WTC11 (cell line): ENCODE measurements at regions not wholly inside any gene's neighbourhood (a gene's known extent, or its start where the extent isn't known, plus 50 kb on each side); places are given as distances from the start of the nearest gene placed in this dataset.

Source experiments
- ATAC-seq: fragments of 200-7000 bp; cut with Tn5 transposase; 2 replicates; pipeline ENCODE4 v1.10.0; 2021; ENCODE audit warnings: mild to moderate bottlenecking, moderate library complexity
- CTCF ChIA-PET: fragments of 300-600 bp; sonication (Branson Sonifier 250); formaldehyde crosslinking; loops from one replicate; lab custom pipeline; 2021; ENCODE audit warnings: antibody characterized with exemption; lab: Charles Lee
- POLR2A ChIA-PET: fragments of 350-600 bp; sonication (Branson Sonifier 250); formaldehyde crosslinking; loops from one replicate; lab custom pipeline; 2021; ENCODE audit warnings: antibody characterized with exemption; lab: Charles Lee
- DNase-seq: peaks from one replicate; pipeline ENCODE4 v3.0.0; 2021; ENCODE audit warnings: low spot score
- H3K27ac Mint-ChIP-seq: 2 replicates; pipeline ENCODE4 v1.8.0; 2021; ENCODE audit warnings: mixed read lengths
- H3K27me3 Mint-ChIP-seq: 2 replicates; pipeline ENCODE4 v1.8.0; 2021; ENCODE audit warnings: low read depth, mild to moderate bottlenecking, moderate library complexity, mixed read lengths
- H3K36me3 Mint-ChIP-seq: 2 replicates; pipeline ENCODE4 v1.8.0; 2021; ENCODE audit warnings: mixed read lengths
- H3K4me1 Mint-ChIP-seq: 2 replicates; pipeline ENCODE4 v1.8.0; 2022; ENCODE audit warnings: mixed read lengths
- H3K4me3 Mint-ChIP-seq: 2 replicates; pipeline ENCODE4 v1.8.0; 2021; ENCODE audit warnings: mild to moderate bottlenecking, moderate library complexity, mixed read lengths
- H3K9me3 Mint-ChIP-seq: 2 replicates; pipeline ENCODE4 v1.8.0; 2021; ENCODE audit warnings: mixed read lengths
- CBFB ChIP-seq: sonication (generic); formaldehyde crosslinking; IDR thresholded peaks from 2 replicates; pipeline ENCODE4 v1.8.1; 2022; ENCODE audit warnings: mild to moderate bottlenecking, low read depth, missing genetic modification reagents
- EMX1 ChIP-seq: fragments of 250-450 bp; sonication (Bioruptor Pico); IDR thresholded peaks from 2 replicates; pipeline ENCODE4 v1.8.0; 2021; ENCODE audit warnings: mild to moderate bottlenecking
- ETV6 ChIP-seq: sonication (generic); formaldehyde crosslinking; IDR thresholded peaks from 2 replicates; pipeline ENCODE4 v1.8.1; 2022; ENCODE audit warnings: mild to moderate bottlenecking, missing genetic modification reagents
- HMGA2 ChIP-seq: fragments of 250-450 bp; sonication (Bioruptor Pico); IDR thresholded peaks from 2 replicates; pipeline ENCODE4 v1.4.0; 2021; ENCODE audit warnings: mild to moderate bottlenecking, moderate library complexity
- JAZF1 ChIP-seq: fragments of 250-450 bp; sonication (Bioruptor Pico); IDR thresholded peaks from 2 replicates; pipeline ENCODE4 v1.9.0; 2021; ENCODE audit warnings: moderate library complexity, mild to moderate bottlenecking, inconsistent platforms
- NFE2L1 ChIP-seq: sonication (generic); formaldehyde crosslinking; IDR thresholded peaks from 2 replicates; pipeline ENCODE4 v1.8.1; 2023; ENCODE audit warnings: missing genetic modification reagents
- NFYB ChIP-seq: sonication (generic); formaldehyde crosslinking; conservative IDR thresholded peaks from 2 replicates; pipeline ENCODE4 v1.8.0; 2022; ENCODE audit warnings: low read depth, missing genetic modification reagents
- NR1H2 ChIP-seq: sonication (generic); formaldehyde crosslinking; IDR thresholded peaks from 2 replicates; pipeline ENCODE4 v1.9.0; 2021; ENCODE audit warnings: mild to moderate bottlenecking, moderate library complexity, missing genetic modification reagents
- NR2C2 ChIP-seq: sonication (generic); formaldehyde crosslinking; IDR thresholded peaks from 2 replicates; pipeline ENCODE4 v1.8.0; 2022; ENCODE audit warnings: mild to moderate bottlenecking, missing genetic modification reagents
- OVOL2 ChIP-seq: fragments of 250-450 bp; sonication (Bioruptor Pico); IDR thresholded peaks from 2 replicates; pipeline ENCODE4 v1.9.0; 2021; ENCODE audit warnings: mild to moderate bottlenecking, borderline replicate concordance
- RORB ChIP-seq: fragments of 250-450 bp; sonication (Bioruptor Pico); IDR thresholded peaks from 2 replicates; pipeline ENCODE4 v1.9.0; 2021; ENCODE audit warnings: mild to moderate bottlenecking
- TP53 ChIP-seq: sonication (generic); formaldehyde crosslinking; IDR thresholded peaks from 2 replicates; pipeline ENCODE4 v1.8.1; 2023; ENCODE audit warnings: mild to moderate bottlenecking, missing genetic modification reagents
- ZNF317 ChIP-seq: sonication (generic); formaldehyde crosslinking; IDR thresholded peaks from 2 replicates; pipeline ENCODE4 v1.8.1; 2023; ENCODE audit warnings: low read depth, mild to moderate bottlenecking, moderate library complexity, missing genetic modification reagents, borderline replicate concordance
- ZNF396 ChIP-seq: fragments of 250-450 bp; sonication (Bioruptor Pico); IDR thresholded peaks from 2 replicates; pipeline ENCODE4 v1.8.0; 2021; ENCODE audit warnings: mild to moderate bottlenecking, moderate library complexity, borderline replicate concordance
- ZNF416 ChIP-seq: fragments of 250-450 bp; sonication (Bioruptor Pico); IDR thresholded peaks from 2 replicates; pipeline ENCODE4 v1.9.0; 2021; ENCODE audit warnings: mild to moderate bottlenecking, inconsistent platforms
- TF ChIP-seq, protein P1 (sequence below): sonication (generic); formaldehyde crosslinking; IDR thresholded peaks from 2 replicates; pipeline ENCODE4 v1.8.0; 2023; ENCODE audit warnings: missing genetic modification reagents
- TF ChIP-seq, protein P2 (sequence below): fragments of 250-450 bp; sonication (Bioruptor Pico); IDR thresholded peaks from 2 replicates; pipeline ENCODE4 v1.9.0; 2021; ENCODE audit warnings: mild to moderate bottlenecking
- TF ChIP-seq, protein P3 (sequence below): sonication (generic); formaldehyde crosslinking; IDR thresholded peaks from 2 replicates; pipeline ENCODE4 v1.8.1; 2023; ENCODE audit warnings: mild to moderate bottlenecking, missing genetic modification reagents, borderline replicate concordance
- TF ChIP-seq, protein P4 (sequence below): sonication (generic); formaldehyde crosslinking; IDR thresholded peaks from 2 replicates; pipeline ENCODE4 v1.8.1; 2023; ENCODE audit warnings: mild to moderate bottlenecking, missing genetic modification reagents
- TF ChIP-seq, protein P5 (sequence below): fragments of 250-450 bp; sonication (Bioruptor Pico); IDR thresholded peaks from 2 replicates; pipeline ENCODE4 v1.9.0; 2021; ENCODE audit warnings: mild to moderate bottlenecking

DNA sequence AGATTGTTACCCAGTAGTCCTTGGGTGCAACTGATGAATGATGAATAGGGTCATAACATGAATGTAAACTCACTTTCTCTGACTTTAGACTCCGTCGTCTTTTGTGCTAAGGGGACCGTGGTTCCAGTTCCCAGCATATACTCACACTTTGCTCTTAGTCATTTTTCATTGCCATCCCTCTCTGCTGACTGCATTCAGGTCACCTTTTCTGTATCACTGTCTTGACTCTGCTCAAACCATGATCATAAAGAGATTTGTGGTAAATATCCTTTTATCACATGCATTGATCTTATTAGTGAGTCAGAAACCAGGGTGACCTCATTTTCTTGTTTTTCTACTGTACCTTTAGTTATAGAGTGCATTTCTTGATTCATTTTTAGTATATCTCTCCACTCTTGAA, 141.1 kb upstream of the AGR3 start (continued):
- TF ChIP-seq NR1H2 (CRISPR knock-in tag): no peak

DNA sequence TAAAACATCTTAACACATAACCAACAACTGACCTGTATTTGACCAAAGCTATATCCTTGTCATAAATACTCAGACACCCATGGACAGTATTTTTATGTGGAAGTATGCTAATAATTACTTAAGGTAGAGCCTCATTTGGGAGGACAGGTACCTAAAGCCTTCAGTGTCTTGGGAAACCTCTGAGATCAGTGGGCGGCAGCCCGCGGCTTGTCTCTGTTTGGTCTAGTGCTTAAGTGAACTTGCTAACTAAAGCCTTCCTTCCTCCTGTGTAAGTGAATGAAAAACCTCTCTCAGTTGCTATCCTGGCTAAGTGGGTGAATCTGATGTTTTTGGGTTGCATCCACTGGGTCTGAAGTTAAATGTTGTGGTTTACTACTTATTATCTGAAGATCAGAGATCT, 144.5 kb upstream of the AGR3 start:
- CTCF ChIA-PET: no interaction called here

DNA sequence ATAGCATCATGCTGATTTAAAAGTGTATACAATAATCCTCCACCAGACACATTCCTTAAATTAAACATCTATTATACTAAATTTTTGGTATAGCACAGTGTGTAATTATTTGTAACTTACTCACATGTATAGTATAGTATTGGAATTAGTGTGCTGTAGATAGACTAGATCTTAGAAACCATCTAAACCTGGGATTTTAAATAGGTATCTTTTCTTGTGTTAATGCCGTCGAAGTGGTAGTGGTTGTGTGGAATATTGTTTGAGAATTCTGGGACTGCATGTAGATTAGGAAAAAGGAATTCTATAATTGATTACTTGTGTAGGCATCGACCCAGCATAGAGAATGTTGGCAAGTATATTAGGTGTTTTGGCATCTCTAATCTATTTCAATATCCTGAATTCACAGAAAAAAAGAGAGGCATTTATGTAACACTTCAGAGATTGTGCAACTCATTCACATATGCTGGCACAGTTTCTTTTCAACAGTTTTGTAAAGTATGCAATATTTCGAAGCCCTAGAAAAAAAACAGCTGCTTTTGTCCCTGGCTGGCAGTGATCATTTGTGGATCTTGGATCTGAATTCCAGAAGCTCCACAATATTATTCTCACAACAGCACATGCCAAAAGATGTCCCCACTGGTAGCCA, 145.5 kb upstream of the AGR3 start:
- no peaks in the 10 kb centered on the region for H3K27me3 Mint-ChIP-seq
- H3K27ac Mint-ChIP-seq: no peak overlapping the region
- CTCF ChIA-PET: no interaction called here
- H3K4me1 Mint-ChIP-seq: 0 out of 2 replicates have a peak, but pooled peaks cover 5% of the 10 kb centered on the region
- ATAC-seq: no peak
- no peaks in the 10 kb centered on the region for H3K9me3 Mint-ChIP-seq
- TF ChIP-seq NFE2L1 (no peak), EMX1 (CRISPR knock-in tag) (no peak), ETV6 (CRISPR knock-in tag) (no peak), ZNF416 (no peak), HMGA2 (CRISPR knock-in tag) (no peak)
- TF ChIP-seq, protein P1, sequence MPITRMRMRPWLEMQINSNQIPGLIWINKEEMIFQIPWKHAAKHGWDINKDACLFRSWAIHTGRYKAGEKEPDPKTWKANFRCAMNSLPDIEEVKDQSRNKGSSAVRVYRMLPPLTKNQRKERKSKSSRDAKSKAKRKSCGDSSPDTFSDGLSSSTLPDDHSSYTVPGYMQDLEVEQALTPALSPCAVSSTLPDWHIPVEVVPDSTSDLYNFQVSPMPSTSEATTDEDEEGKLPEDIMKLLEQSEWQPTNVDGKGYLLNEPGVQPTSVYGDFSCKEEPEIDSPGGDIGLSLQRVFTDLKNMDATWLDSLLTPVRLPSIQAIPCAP (CRISPR knock-in tag): no peak
- POLR2A ChIA-PET: no interaction called here
- no peak overlapping the region for H3K4me3 Mint-ChIP-seq
- H3K36me3 Mint-ChIP-seq: no peaks in the 10 kb centered on the region
- DNase-seq: no peak

More for the DNA sequence above, 144.5 kb upstream of the AGR3 start:
- ATAC-seq: no peak
- no peak for TF ChIP-seq RORB (CRISPR knock-in tag)
- TF ChIP-seq, protein P2, sequence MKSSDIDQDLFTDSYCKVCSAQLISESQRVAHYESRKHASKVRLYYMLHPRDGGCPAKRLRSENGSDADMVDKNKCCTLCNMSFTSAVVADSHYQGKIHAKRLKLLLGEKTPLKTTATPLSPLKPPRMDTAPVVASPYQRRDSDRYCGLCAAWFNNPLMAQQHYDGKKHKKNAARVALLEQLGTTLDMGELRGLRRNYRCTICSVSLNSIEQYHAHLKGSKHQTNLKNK (CRISPR knock-in tag): no peak
- no peak for TF ChIP-seq TP53 (CRISPR knock-in tag)
- no peak for TF ChIP-seq ZNF317
- no peak for TF ChIP-seq JAZF1 (CRISPR knock-in tag)
- TF ChIP-seq CBFB (CRISPR knock-in tag): no peak
- TF ChIP-seq, protein P3, sequence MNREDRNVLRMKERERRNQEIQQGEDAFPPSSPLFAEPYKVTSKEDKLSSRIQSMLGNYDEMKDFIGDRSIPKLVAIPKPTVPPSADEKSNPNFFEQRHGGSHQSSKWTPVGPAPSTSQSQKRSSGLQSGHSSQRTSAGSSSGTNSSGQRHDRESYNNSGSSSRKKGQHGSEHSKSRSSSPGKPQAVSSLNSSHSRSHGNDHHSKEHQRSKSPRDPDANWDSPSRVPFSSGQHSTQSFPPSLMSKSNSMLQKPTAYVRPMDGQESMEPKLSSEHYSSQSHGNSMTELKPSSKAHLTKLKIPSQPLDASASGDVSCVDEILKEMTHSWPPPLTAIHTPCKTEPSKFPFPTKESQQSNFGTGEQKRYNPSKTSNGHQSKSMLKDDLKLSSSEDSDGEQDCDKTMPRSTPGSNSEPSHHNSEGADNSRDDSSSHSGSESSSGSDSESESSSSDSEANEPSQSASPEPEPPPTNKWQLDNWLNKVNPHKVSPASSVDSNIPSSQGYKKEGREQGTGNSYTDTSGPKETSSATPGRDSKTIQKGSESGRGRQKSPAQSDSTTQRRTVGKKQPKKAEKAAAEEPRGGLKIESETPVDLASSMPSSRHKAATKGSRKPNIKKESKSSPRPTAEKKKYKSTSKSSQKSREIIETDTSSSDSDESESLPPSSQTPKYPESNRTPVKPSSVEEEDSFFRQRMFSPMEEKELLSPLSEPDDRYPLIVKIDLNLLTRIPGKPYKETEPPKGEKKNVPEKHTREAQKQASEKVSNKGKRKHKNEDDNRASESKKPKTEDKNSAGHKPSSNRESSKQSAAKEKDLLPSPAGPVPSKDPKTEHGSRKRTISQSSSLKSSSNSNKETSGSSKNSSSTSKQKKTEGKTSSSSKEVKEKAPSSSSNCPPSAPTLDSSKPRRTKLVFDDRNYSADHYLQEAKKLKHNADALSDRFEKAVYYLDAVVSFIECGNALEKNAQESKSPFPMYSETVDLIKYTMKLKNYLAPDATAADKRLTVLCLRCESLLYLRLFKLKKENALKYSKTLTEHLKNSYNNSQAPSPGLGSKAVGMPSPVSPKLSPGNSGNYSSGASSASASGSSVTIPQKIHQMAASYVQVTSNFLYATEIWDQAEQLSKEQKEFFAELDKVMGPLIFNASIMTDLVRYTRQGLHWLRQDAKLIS (CRISPR knock-in tag): no peak
- TF ChIP-seq NFE2L1: no peak
- TF ChIP-seq NR2C2 (CRISPR knock-in tag): no peak
- no peak for TF ChIP-seq ZNF396 (CRISPR knock-in tag)
- TF ChIP-seq, protein P4, sequence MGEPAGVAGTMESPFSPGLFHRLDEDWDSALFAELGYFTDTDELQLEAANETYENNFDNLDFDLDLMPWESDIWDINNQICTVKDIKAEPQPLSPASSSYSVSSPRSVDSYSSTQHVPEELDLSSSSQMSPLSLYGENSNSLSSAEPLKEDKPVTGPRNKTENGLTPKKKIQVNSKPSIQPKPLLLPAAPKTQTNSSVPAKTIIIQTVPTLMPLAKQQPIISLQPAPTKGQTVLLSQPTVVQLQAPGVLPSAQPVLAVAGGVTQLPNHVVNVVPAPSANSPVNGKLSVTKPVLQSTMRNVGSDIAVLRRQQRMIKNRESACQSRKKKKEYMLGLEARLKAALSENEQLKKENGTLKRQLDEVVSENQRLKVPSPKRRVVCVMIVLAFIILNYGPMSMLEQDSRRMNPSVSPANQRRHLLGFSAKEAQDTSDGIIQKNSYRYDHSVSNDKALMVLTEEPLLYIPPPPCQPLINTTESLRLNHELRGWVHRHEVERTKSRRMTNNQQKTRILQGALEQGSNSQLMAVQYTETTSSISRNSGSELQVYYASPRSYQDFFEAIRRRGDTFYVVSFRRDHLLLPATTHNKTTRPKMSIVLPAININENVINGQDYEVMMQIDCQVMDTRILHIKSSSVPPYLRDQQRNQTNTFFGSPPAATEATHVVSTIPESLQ (CRISPR knock-in tag): no peak
- TF ChIP-seq, protein P5, sequence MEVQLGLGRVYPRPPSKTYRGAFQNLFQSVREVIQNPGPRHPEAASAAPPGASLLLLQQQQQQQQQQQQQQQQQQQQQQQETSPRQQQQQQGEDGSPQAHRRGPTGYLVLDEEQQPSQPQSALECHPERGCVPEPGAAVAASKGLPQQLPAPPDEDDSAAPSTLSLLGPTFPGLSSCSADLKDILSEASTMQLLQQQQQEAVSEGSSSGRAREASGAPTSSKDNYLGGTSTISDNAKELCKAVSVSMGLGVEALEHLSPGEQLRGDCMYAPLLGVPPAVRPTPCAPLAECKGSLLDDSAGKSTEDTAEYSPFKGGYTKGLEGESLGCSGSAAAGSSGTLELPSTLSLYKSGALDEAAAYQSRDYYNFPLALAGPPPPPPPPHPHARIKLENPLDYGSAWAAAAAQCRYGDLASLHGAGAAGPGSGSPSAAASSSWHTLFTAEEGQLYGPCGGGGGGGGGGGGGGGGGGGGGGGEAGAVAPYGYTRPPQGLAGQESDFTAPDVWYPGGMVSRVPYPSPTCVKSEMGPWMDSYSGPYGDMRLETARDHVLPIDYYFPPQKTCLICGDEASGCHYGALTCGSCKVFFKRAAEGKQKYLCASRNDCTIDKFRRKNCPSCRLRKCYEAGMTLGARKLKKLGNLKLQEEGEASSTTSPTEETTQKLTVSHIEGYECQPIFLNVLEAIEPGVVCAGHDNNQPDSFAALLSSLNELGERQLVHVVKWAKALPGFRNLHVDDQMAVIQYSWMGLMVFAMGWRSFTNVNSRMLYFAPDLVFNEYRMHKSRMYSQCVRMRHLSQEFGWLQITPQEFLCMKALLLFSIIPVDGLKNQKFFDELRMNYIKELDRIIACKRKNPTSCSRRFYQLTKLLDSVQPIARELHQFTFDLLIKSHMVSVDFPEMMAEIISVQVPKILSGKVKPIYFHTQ (CRISPR knock-in tag): no peak
- TF ChIP-seq NFYB (CRISPR knock-in tag): no peak
- no peak for TF ChIP-seq OVOL2 (CRISPR knock-in tag)
- Mint-ChIP-seq H3K4me3 (no peak overlapping the region), H3K4me1 (no peaks in the 10 kb centered on the region), H3K9me3 (no peaks in the 10 kb centered on the region), H3K36me3 (no peaks in the 10 kb centered on the region), H3K27me3 (no peaks in the 10 kb centered on the region), H3K27ac (no peak overlapping the region)
- POLR2A ChIA-PET: no interaction called here
- DNase-seq: no peak
